GM23338 (cell line): ENCODE measurements at regions not wholly inside any gene's neighbourhood (a gene's known extent, or its start where the extent isn't known, plus 50 kb on each side); places are given as distances from the start of the nearest gene placed in this dataset.

Source experiments
- ATAC-seq: fragments of 200-7000 bp; cut with Tn5 transposase; 3 replicates; pipeline ENCODE4 v1.9.1; 2020
- DNase-seq: peaks from one replicate; pipeline ENCODE4 v3.0.0-alpha.2; 2015; ENCODE audit warnings: low spot score
- H2AFZ ChIP-seq: fragments of 200-600 bp; sonication (generic); 2 replicates; pipeline ENCODE4 v1.8.0; 2016; ENCODE audit warnings: antibody characterized with exemption, mild to moderate bottlenecking, moderate library complexity
- H3F3A ChIP-seq: fragments of 200-600 bp; sonication (generic); replicated peaks from 2 replicates; pipeline ENCODE4 v1.8.0; 2017; ENCODE audit warnings: antibody characterized with exemption, mixed run types, low read depth
- H3K27ac ChIP-seq: fragments of 200-600 bp; sonication (generic); 2 replicates; pipeline ENCODE4 v1.6.1; 2016; ENCODE audit warnings: low read depth
- H3K27me3 ChIP-seq: fragments of 200-600 bp; sonication (generic); 2 replicates; pipeline ENCODE4 v1.8.0; 2016; ENCODE audit warnings: mild to moderate bottlenecking, mixed run types, moderate library complexity; ENCODE audit not compliant: insufficient read depth
- H3K36me3 ChIP-seq: fragments of 200-600 bp; sonication (generic); 2 replicates; pipeline ENCODE4 v1.8.0; 2016; ENCODE audit warnings: mild to moderate bottlenecking; ENCODE audit not compliant: insufficient read depth
- H3K4me1 ChIP-seq: fragments of 200-600 bp; sonication (generic); 2 replicates; pipeline ENCODE4 v1.8.0; 2016; ENCODE audit warnings: mild to moderate bottlenecking, moderate library complexity; ENCODE audit not compliant: insufficient read depth
- H3K4me2 ChIP-seq: fragments of 200-600 bp; sonication (generic); 2 replicates; pipeline ENCODE4 v1.7.1; 2017; ENCODE audit warnings: mixed run types
- H3K4me3 ChIP-seq: fragments of 200-600 bp; sonication (generic); 2 replicates; pipeline ENCODE4 v1.6.1; 2016; ENCODE audit warnings: mixed run types
- H3K79me2 ChIP-seq: fragments of 200-600 bp; sonication (generic); replicated peaks from 2 replicates; pipeline ENCODE4 v1.8.0; 2017; ENCODE audit warnings: mild to moderate bottlenecking; ENCODE audit not compliant: insufficient read depth
- H3K9me2 ChIP-seq: fragments of 200-600 bp; sonication (generic); 2 replicates; pipeline ENCODE4 v1.8.0; 2017; ENCODE audit not compliant: insufficient read depth
- H4K20me1 ChIP-seq: fragments of 200-600 bp; sonication (generic); replicated peaks from 2 replicates; pipeline ENCODE4 v1.8.0; 2017; ENCODE audit warnings: mild to moderate bottlenecking; ENCODE audit not compliant: insufficient read depth
- H3K27ac Mint-ChIP-seq: 2 replicates; pipeline ENCODE4 v1.8.0; 2020; ENCODE audit warnings: inconsistent platforms, mild to moderate bottlenecking, moderate library complexity, mixed read lengths
- H3K27me3 Mint-ChIP-seq: 3 replicates; pipeline ENCODE4 v1.8.0; 2022; ENCODE audit warnings: low read depth, mild to moderate bottlenecking, moderate library complexity, mixed read lengths, inconsistent platforms; ENCODE audit not compliant: insufficient read depth, poor library complexity
- H3K36me3 Mint-ChIP-seq: 3 replicates; pipeline ENCODE4 v1.8.0; 2021; ENCODE audit warnings: low read depth, mild to moderate bottlenecking, inconsistent platforms, moderate library complexity, mixed read lengths
- H3K4me1 Mint-ChIP-seq: 3 replicates; pipeline ENCODE4 v1.8.0; 2020; ENCODE audit warnings: mild to moderate bottlenecking, inconsistent platforms, mixed read lengths
- H3K4me3 Mint-ChIP-seq: 3 replicates; pipeline ENCODE4 v1.8.0; 2021; ENCODE audit warnings: moderate library complexity, mild to moderate bottlenecking, inconsistent platforms, mixed read lengths
- H3K9me3 Mint-ChIP-seq: 3 replicates; pipeline ENCODE4 v1.8.0; 2020; ENCODE audit warnings: moderate library complexity, mild to moderate bottlenecking, inconsistent platforms, mixed read lengths
- CREB1 ChIP-seq: fragments of 250-450 bp; sonication (Bioruptor Pico); IDR thresholded peaks from 2 replicates; pipeline ENCODE4 v1.5.0; 2020; ENCODE audit warnings: low read depth, mild to moderate bottlenecking, moderate library complexity
- CTCF ChIP-seq, 2 experiments: fragments of 200-600 bp in 1 of 2; sonication (generic) in 1 of 2; conservative IDR thresholded peaks; 2 replicates each; pipeline versions ENCODE4 v1.5.1 to v1.6.1; 2016 to 2017; ENCODE audit warnings: antibody characterized with exemption in 2 of 2, low read depth in 2 of 2, mild to moderate bottlenecking in 2 of 2, moderate library complexity in 1 of 2
- EZH2 ChIP-seq: fragments of 200-600 bp; sonication (generic); IDR thresholded peaks from one replicate; pipeline ENCODE4 v1.8.0; 2017; ENCODE audit warnings: antibody characterized with exemption, mild to moderate bottlenecking, low read depth; ENCODE audit not compliant: unreplicated experiment
- EZH2phosphoT487 ChIP-seq: fragments of 200-600 bp; sonication (generic); IDR thresholded peaks from one replicate; pipeline ENCODE4 v1.8.1; 2018; ENCODE audit warnings: antibody characterized with exemption; ENCODE audit not compliant: unreplicated experiment
- JUNB ChIP-seq: IDR thresholded peaks from one replicate; pipeline ENCODE4 v1.6.1; 2016; ENCODE audit warnings: antibody characterized with exemption; ENCODE audit not compliant: unreplicated experiment
- NANOG ChIP-seq: IDR thresholded peaks from 2 replicates; pipeline ENCODE4 v1.6.1; 2016; ENCODE audit warnings: antibody characterized with exemption, borderline replicate concordance
- POLR2AphosphoS5 ChIP-seq: IDR thresholded peaks from 2 replicates; pipeline ENCODE4 v1.6.1; 2016; ENCODE audit warnings: antibody characterized with exemption, low read depth
- REST ChIP-seq: IDR thresholded peaks from one replicate; pipeline ENCODE4 v1.6.1; 2018; ENCODE audit warnings: antibody characterized with exemption; ENCODE audit not compliant: unreplicated experiment
- STAT1 ChIP-seq: IDR thresholded peaks from one replicate; pipeline ENCODE4 v1.6.1; 2016; ENCODE audit warnings: antibody characterized with exemption; ENCODE audit not compliant: unreplicated experiment
- ZNF114 ChIP-seq: fragments of 250-450 bp; sonication (Bioruptor Pico); IDR thresholded peaks from 2 replicates; pipeline ENCODE4 v1.5.0; 2020; ENCODE audit warnings: mild to moderate bottlenecking, moderate library complexity
- ZNF331 ChIP-seq: fragments of 250-450 bp; sonication (Bioruptor Pico); IDR thresholded peaks from 2 replicates; pipeline ENCODE4 v1.5.0; 2020; ENCODE audit warnings: low read depth, mild to moderate bottlenecking, moderate library complexity
- ZNF462 ChIP-seq: fragments of 250-450 bp; sonication (Bioruptor Pico); IDR thresholded peaks from 2 replicates; pipeline ENCODE4 v1.5.0; 2020; ENCODE audit warnings: mild to moderate bottlenecking, moderate library complexity
- TF ChIP-seq, protein P1 (sequence below): IDR thresholded peaks from 2 replicates; pipeline ENCODE4 v1.6.1; 2016; ENCODE audit warnings: antibody characterized with exemption

DNA sequence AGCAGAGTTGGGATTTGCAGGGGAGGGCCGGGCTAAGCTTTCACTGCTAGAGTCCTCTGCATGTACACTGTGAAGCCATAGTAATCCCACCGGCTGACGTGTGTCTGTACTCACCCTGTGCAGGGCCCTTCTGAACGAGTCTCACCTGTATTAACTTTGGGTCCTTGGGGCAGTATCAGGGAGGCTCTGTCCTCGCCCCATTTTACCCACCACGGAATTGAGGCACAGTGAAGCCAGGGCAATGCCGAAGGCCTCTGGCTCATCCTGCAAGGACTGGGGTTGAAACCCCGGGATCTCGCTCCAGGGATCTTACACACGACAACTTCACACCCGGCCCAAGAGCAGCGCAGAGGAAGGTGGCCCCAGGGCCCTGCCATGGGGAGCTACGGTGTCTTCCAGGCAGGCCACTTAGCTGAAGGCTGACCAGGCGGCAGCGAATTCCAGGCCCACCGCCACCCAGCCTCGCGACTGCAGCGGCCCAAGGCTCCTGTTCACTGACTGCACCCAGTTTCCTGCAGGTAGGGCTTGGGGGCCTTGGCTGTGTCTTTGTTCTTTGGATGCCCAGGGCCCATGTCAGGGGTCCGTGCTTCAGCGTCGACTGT, 75.5 kb upstream of the ADRA2C start:
- Mint-ChIP-seq H3K27me3 (peaks cover 5% of the 10 kb centered on the region), H3K9me3 (peaks cover 3% of the 10 kb centered on the region; the same call in 1 of the 3 replicates), H3K27ac (no peak overlapping the region), H3K36me3 (no peaks in the 10 kb centered on the region), H3K4me1 (no peaks in the 10 kb centered on the region), H3K4me3 (no peak overlapping the region)
- TF ChIP-seq NANOG: no peak
- TF ChIP-seq REST: no peak
- TF ChIP-seq CREB1 (CRISPR knock-in tag): no peak
- no peak for TF ChIP-seq EZH2phosphoT487
- TF ChIP-seq, protein P1, sequence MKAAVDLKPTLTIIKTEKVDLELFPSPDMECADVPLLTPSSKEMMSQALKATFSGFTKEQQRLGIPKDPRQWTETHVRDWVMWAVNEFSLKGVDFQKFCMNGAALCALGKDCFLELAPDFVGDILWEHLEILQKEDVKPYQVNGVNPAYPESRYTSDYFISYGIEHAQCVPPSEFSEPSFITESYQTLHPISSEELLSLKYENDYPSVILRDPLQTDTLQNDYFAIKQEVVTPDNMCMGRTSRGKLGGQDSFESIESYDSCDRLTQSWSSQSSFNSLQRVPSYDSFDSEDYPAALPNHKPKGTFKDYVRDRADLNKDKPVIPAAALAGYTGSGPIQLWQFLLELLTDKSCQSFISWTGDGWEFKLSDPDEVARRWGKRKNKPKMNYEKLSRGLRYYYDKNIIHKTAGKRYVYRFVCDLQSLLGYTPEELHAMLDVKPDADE: no peak
- no peak for TF ChIP-seq STAT1
- no peak for TF ChIP-seq JUNB
- TF ChIP-seq EZH2: no peak
- TF ChIP-seq ZNF331 (CRISPR knock-in tag): no peak
- no peak for TF ChIP-seq ZNF114 (CRISPR knock-in tag)
- no peak for TF ChIP-seq CTCF (conservative IDR thresholded peaks at IDR 0.05; ENCODE audit: low read depth in 2 of 2)
- no peak for TF ChIP-seq POLR2AphosphoS5
- TF ChIP-seq ZNF462 (CRISPR knock-in tag): no peak
- Histone ChIP-seq H3F3A (no peaks in the 10 kb centered on the region), H3K79me2 (no peaks in the 10 kb centered on the region), H3K4me3 (no peak overlapping the region), H3K4me2 (no peak overlapping the region), H4K20me1 (no peaks in the 10 kb centered on the region), H3K4me1 (no peaks in the 10 kb centered on the region), H2AFZ (no peak overlapping the region), H3K27me3 (no peaks in the 10 kb centered on the region), H3K36me3 (no peaks in the 10 kb centered on the region), H3K27ac (no peak overlapping the region), H3K9me2 (no peaks in the 10 kb centered on the region)
- ATAC-seq (no peak), DNase-seq (no peak)
